ENCODE measurements at regions not wholly inside any gene's neighbourhood (a gene's known extent, or its start where the extent isn't known, plus 50 kb on each side); places are given as distances from the start of the nearest gene placed in this dataset.

GRCh38 chr10:109778993-109779392, 144.3 kb downstream of the XPNPEP1 start:
- no peaks in the 10 kb centered on the region for H3K36me3 ChIP-seq
- H3K9me3 ChIP-seq = no peaks in the 10 kb centered on the region
- no peak overlapping the region for H3K4me3 ChIP-seq
- intact Hi-C loops (cut with DNase I) = no loop called here
- no peak for DNase-seq
- TF ChIP-seq EP300 (IDR thresholded peaks at IDR 0.05) (no peak), CTCF (IDR thresholded peaks at IDR 0.05) (no peak), POLR2AphosphoS5 (IDR thresholded peaks at IDR 0.05) (no peak), POLR2A (IDR thresholded peaks at IDR 0.05) (no peak)
- H3K27me3 ChIP-seq = no peaks in the 10 kb centered on the region
- WGBS, 2 donors = 85 to 92% methylated on average over 4 of the region's 4 CpGs
- no peak overlapping the region for H3K27ac ChIP-seq
- H3K4me1 ChIP-seq = no peaks in the 10 kb centered on the region

GRCh38 chr10:109774121-109774440, 149.2 kb downstream of the XPNPEP1 start:
- Histone ChIP-seq H3K4me3 (no peak overlapping the region), H3K4me1 (no peaks in the 10 kb centered on the region), H3K9me3 (no peaks in the 10 kb centered on the region), H3K27ac (no peak overlapping the region), H3K36me3 (no peaks in the 10 kb centered on the region), H3K27me3 (no peaks in the 10 kb centered on the region)
- TF ChIP-seq POLR2AphosphoS5 (IDR thresholded peaks at IDR 0.05) (no peak), POLR2A (IDR thresholded peaks at IDR 0.05) (no peak), EP300 (IDR thresholded peaks at IDR 0.05) (no peak), CTCF (IDR thresholded peaks at IDR 0.05) (no peak)
- intact Hi-C loops (cut with DNase I) = no loop called here
- 49 to 53% methylated on average over 2 of the region's 2 CpGs for WGBS, 2 donors
- DNase-seq = no peak

- intact Hi-C loops (cut with DNase I) = no loop called here
- no peaks in the 10 kb centered on the region for H3K9me3 ChIP-seq
- DNase-seq = no peak
- TF ChIP-seq POLR2A (IDR thresholded peaks at IDR 0.05) = no peak
- peak in 3 of 4 experiments; percentile 23 to 51 (median 47) for TF ChIP-seq CTCF (IDR thresholded peaks at IDR 0.05)
- H3K27ac ChIP-seq = no peak overlapping the region
- H3K36me3 ChIP-seq = no peaks in the 10 kb centered on the region
- H3K4me3 ChIP-seq = no peak overlapping the region
- 66 to 68% methylated on average over 8 of the region's 8 CpGs for WGBS, 2 donors
- no peaks in the 10 kb centered on the region for H3K27me3 ChIP-seq
- no peaks in the 10 kb centered on the region for H3K4me1 ChIP-seq
These were observed 149.8 kb downstream of the XPNPEP1 start for GRCh38 chr10:109773288-109774120.

GRCh38 chr10:109770663-109771062, 152.6 kb downstream of the XPNPEP1 start:
- Histone ChIP-seq H3K27me3 (no peaks in the 10 kb centered on the region), H3K9me3 (no peaks in the 10 kb centered on the region), H3K36me3 (no peaks in the 10 kb centered on the region), H3K4me3 (no peak overlapping the region), H3K27ac (no peak overlapping the region), H3K4me1 (no peaks in the 10 kb centered on the region)
- DNase-seq = no peak
- intact Hi-C loops (cut with DNase I) = no loop called here
- no peak for TF ChIP-seq EP300 (IDR thresholded peaks at IDR 0.05)
- TF ChIP-seq POLR2AphosphoS5 (IDR thresholded peaks at IDR 0.05) = no peak
- no peak for TF ChIP-seq CTCF (IDR thresholded peaks at IDR 0.05)
- TF ChIP-seq POLR2A (IDR thresholded peaks at IDR 0.05) = no peak
- WGBS, 2 donors = 6 to 12% methylated on average over 1 of the region's 1 CpG

- no peak for DNase-seq
- Histone ChIP-seq H3K27me3 (no peaks in the 10 kb centered on the region), H3K4me1 (no peaks in the 10 kb centered on the region), H3K9me3 (no peaks in the 10 kb centered on the region), H3K27ac (no peak overlapping the region), H3K36me3 (no peaks in the 10 kb centered on the region), H3K4me3 (no peak overlapping the region)
- no peak for TF ChIP-seq POLR2AphosphoS5 (IDR thresholded peaks at IDR 0.05)
- TF ChIP-seq EP300 (IDR thresholded peaks at IDR 0.05) = no peak
- TF ChIP-seq CTCF (IDR thresholded peaks at IDR 0.05) = no peak
- TF ChIP-seq POLR2A (IDR thresholded peaks at IDR 0.05) = no peak
- intact Hi-C loops (cut with DNase I) = no loop called here
- WGBS, 2 donors = 86 to 92% methylated on average over 2 of the region's 2 CpGs
These were observed 153.3 kb downstream of the XPNPEP1 start for GRCh38 chr10:109769966-109770365.
